NCI-H2196 (cell line): ENCODE measurements at regions not wholly inside any gene's neighbourhood (a gene's known extent, or its start where the extent isn't known, plus 50 kb on each side); places are given as distances from the start of the nearest gene placed in this dataset.

Source experiments
- DNase-seq: peaks from one replicate; lab custom pipeline; 2025; ENCODE audit not compliant: unreplicated experiment; lab: John Stamatoyannopoulos, UW

DNA sequence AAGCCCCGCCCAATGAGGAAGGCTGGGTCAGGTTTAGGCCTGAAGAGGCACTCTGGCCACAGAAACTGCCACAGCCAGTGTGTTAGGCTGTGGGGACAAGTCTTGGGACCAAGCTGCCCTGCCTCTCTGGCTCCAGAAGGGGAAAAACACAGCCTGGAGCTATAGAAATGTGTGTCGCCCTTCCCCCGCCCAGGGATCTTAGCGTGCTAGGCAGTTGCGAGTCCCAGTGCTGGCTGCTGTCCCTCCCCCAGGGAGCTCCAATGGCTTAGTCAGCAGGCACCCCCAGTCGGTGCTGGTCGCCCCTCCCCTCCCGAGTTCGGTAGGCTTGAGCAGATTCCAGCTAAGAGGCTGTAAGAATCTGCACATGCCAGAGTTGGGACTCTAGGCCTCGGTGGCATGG is 99.5 kb upstream of the API5 start:
- no peak for DNase-seq

DNA sequence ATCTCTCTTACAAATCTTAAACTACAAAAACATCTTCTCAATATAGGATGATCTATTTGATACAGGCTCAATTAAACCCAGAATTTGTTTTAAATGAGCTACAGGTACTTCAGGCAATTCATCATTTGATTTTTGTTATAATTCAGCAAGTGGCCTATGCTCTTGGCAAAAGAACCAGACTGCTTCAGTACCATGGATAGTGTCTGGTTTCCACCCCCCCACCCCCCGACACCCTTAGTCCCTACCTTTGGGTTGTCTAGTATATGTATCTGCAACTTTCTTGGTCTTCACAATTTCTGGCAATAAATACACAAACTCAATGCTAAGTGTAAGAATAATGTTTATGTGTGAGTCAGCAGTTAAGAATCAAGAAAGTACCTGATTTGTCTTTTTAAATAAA is 97.3 kb upstream of the API5 start:
- no peak for DNase-seq

- no peak for DNase-seq
Observed at GRCh38 chr11:43217849-43218248, 93.9 kb upstream of the API5 start.

- no peak for DNase-seq
Observed at GRCh38 chr11:43222215-43222614, 89.6 kb upstream of the API5 start.

DNA sequence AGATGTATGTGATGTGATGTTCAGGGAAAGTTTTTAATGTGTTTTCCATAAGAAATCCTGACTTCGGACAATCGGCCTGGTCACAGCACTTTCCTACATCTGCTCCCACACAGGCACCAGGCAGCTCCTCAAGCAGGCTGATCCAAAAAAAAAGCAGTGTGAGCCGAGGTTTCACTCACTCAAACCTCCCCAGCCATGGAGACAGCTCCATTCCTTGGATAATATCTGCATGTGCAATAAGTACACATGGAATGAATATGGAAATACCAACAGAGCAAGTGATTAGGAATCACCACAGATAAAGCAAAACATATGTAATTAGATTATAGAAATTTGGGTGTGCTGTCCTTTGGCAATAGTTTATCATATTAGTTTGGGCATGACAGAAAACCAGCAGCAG is 88.8 kb upstream of the API5 start:
- no peak for DNase-seq

GRCh38 chr11:43234881-43235280 is 76.9 kb upstream of the API5 start:
- no peak for DNase-seq

- DNase-seq, result no peak
Observed at GRCh38 chr11:43238341-43238740, 73.5 kb upstream of the API5 start.

- no peak for DNase-seq
Observed at GRCh38 chr11:43239791-43240190, 72.0 kb upstream of the API5 start.

GRCh38 chr11:43242401-43242800 is 69.4 kb upstream of the API5 start:
- no peak for DNase-seq

- DNase-seq, result no peak
Observed at GRCh38 chr11:43243927-43244326, 67.9 kb upstream of the API5 start.

DNA sequence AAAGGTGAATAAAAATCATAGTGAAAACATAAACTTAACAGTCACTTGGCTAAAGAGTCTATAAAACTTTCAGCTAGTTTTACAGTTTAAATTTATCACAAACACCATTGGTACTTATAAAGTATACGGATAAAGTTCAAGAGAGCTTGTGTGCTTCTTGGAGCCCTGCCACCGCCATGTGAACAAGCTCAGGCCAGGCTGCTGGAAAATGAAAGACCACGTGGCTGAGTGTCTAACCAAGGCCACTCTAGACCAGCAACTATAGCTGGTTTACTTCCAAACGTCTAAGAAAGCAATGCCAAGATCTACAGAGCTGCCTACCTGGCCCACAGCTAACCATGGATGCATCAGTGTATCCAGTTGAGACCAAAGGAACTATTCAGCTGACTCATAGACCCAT is 66.3 kb upstream of the API5 start:
- no peak for DNase-seq

- no peak for DNase-seq
Observed at GRCh38 chr11:43250309-43250708, 61.5 kb upstream of the API5 start.

DNA sequence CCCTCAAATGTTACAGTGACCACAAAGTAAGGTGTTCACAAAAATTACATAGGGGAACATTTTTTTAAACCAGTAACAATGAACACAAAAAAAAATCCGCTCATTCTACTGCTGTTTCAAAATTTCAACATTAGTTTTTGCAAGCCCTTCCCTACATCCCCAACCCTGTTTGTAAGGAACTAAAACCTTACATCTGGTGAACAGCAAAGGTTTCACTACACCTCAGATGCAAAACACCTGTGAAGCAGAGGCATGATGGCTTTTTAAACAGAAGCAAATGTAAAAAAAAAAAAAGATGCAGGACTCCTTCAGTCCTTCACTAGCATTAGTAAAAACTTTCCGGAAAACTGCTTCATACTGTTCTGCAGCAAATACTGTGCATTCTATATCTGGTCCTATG is 50.0 kb upstream of the API5 start:
- DNase-seq, result no peak
